K562 (cell line): ENCODE measurements at regions not wholly inside any gene's neighbourhood (a gene's known extent, or its start where the extent isn't known, plus 50 kb on each side); places are given as distances from the start of the nearest gene placed in this dataset.

Experiments
- ATF2 ChIP-seq: sonication (generic); formaldehyde crosslinking; IDR thresholded peaks from 2 replicates; pipeline ENCODE4 v1.8.1; 2022; ENCODE audit warnings: missing genetic modification reagents
- TFAM ChIP-seq: fragments of 250-450 bp; sonication (Bioruptor Pico); conservative IDR thresholded peaks from 2 replicates; pipeline ENCODE4 v1.5.0; 2021; ENCODE audit warnings: mild to moderate bottlenecking, moderate library complexity
- TFE3 ChIP-seq: fragments of 450-650 bp; formaldehyde crosslinking; IDR thresholded peaks from 2 replicates; pipeline ENCODE4 v1.4.0; 2020; ENCODE audit warnings: mild to moderate bottlenecking, mixed read lengths
- USF2 ChIP-seq: sonication (generic); formaldehyde crosslinking; IDR thresholded peaks from 2 replicates; pipeline ENCODE4 v1.5.0; 2020; ENCODE audit warnings: missing genetic modification reagents
- ZBTB43 ChIP-seq: sonication (generic); formaldehyde crosslinking; IDR thresholded peaks from 2 replicates; pipeline ENCODE4 v1.8.0; 2023; ENCODE audit warnings: mild to moderate bottlenecking, missing genetic modification reagents
- ZNF589 ChIP-seq: fragments of 200-800 bp; sonication (Bioruptor generic); IDR thresholded peaks from 2 replicates; pipeline ENCODE4 v1.6.1; 2016; ENCODE audit warnings: low read depth, missing genetic modification characterization, missing compliant biosample characterization
- ZZZ3 ChIP-seq: fragments of 450-650 bp; IDR thresholded peaks from 2 replicates; pipeline ENCODE4 v1.6.1; 2016; ENCODE audit warnings: antibody characterized with exemption, mild to moderate bottlenecking, moderate library complexity

- no peak for TF ChIP-seq ZBTB43 (CRISPR knock-in tag)
- no peak for TF ChIP-seq ZZZ3
- TF ChIP-seq ZNF589 (CRISPR knock-in tag) = no peak
- TF ChIP-seq TFE3 (CRISPR knock-in tag) = no peak
- no peak for TF ChIP-seq TFAM (CRISPR knock-in tag)
- TF ChIP-seq USF2 (CRISPR knock-in tag) = no peak
- no peak for TF ChIP-seq ATF2 (CRISPR knock-in tag)
Observed at GRCh38 chr16:66084306-66084705, 282.2 kb upstream of the CDH5 start (continued).
